ENCODE measurements at regions not wholly inside any gene's neighbourhood (a gene's known extent, or its start where the extent isn't known, plus 50 kb on each side); places are given as distances from the start of the nearest gene placed in this dataset.

DNA sequence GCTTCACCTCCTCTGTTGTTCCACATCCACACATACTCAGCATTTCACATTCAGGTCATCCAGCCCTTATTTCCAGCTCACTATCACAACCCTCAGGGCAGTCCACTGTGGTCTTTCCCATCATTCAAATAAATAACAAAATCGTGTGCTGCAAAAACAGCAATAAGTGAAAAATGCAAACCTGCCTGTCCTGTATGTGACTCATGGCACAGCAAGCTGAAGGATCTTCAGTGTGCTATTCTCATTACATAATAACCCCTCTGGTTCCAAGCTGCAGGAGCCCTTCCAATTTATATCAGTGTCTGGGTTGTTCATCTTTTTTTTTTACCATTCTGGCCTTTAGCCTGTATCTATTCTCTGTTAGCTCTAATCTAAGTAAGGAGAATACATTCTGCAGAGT is 185.3 kb upstream of the UBE2E2 start:
- 0% methylated on average over 1 of the region's 1 CpG for WGBS (ENCODE audit: missing lambda C conversion rate)
- ChIA-PET POLR2A (no interaction called here), CTCF (interaction anchor here (0.6 kb wide), 1 partner anchor 197 kb away, joined by 3 read pairs; no protein-coding TSS in a partner anchor)
- H3K9me3 ChIP-seq, result no peaks in the 10 kb centered on the region
- no peak overlapping the region for H3K4me3 ChIP-seq
- DNase-seq (ENCODE audit: low read depth in 1 of 2, low spot score in 1 of 2), result no peak
- TF ChIP-seq HOXA7 (CRISPR knock-in tag; IDR thresholded peaks at IDR 0.05) (no peak), SMC3 (IDR thresholded peaks at IDR 0.05) (no peak), POLR2A (IDR thresholded peaks at IDR 0.05; ENCODE audit: low read length) (no peak), RFX5 (IDR thresholded peaks at IDR 0.05) (no peak), GATA3 (IDR thresholded peaks at IDR 0.05; ENCODE audit: borderline replicate concordance) (no peak)
- 0 out of 6 replicates have a peak, but pooled peaks of 1 of the 2 experiments have one; percentile 13 for ATAC-seq
- H3K4me1 ChIP-seq, result no peaks in the 10 kb centered on the region
- FAIRE-seq, result no peak
- H3K4me2 ChIP-seq, result no peak overlapping the region
- no peak overlapping the region for H3K27ac ChIP-seq

DNA sequence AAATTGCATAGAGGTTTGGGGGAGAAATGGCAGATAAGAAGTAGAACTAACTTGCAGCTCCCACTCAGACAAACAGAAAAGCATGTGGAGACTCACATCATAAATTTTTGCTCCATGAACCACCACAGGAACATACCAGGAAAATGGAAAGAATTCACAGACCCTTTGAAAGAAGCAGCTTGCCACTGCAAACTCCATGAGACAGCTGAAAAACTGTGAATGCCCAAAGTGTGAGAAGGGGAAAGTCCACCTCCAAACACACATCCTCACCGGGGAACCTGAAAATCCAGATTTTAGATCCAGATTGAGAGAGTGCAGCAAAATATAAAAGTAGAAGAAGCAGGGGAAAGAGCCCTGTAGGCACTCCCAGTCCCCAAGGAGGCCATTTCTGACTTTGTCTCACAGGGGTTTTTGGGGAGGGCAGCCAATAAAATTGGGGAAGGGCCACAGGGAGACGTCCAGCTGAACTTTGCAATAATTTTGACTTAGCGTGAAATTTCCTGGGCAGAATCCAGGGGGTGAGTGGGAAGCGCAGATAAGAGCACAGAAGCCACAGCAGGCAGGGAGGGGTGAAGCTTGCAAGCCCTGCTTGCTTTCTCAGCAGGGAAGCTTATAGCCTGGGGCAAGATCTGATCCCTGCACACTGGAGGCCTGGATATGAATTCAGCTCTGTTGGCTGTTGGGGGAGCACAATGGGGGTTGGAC is 183.4 kb upstream of the UBE2E2 start:
- 42% methylated on average over 4 of the region's 4 CpGs for WGBS (ENCODE audit: missing lambda C conversion rate)
- no peak for ATAC-seq
- Histone ChIP-seq H3K9me3 (no peaks in the 10 kb centered on the region), H3K4me2 (no peak overlapping the region), H3K27ac (no peak overlapping the region), H3K4me1 (no peaks in the 10 kb centered on the region), H3K4me3 (no peak overlapping the region)
- POLR2A ChIA-PET, result no interaction called here
- no peak for FAIRE-seq
- DNase-seq (ENCODE audit: low read depth in 1 of 2, low spot score in 1 of 2), result no peak
- CTCF ChIA-PET, result no interaction called here
- TF ChIP-seq RFX5 (IDR thresholded peaks at IDR 0.05), result no peak

GRCh38 chr3:23028294-23028693 is 174.8 kb upstream of the UBE2E2 start:
- 3% methylated on average over 2 of the region's 2 CpGs for WGBS (ENCODE audit: missing lambda C conversion rate)
- no peak for DNase-seq (ENCODE audit: low read depth in 1 of 2, low spot score in 1 of 2)
- CTCF ChIA-PET, result no interaction called here

More at GRCh38 chr3:23028294-23028693, 174.8 kb upstream of the UBE2E2 start:
- no peak overlapping the region for H3K4me3 ChIP-seq
- no peak overlapping the region for H3K27ac ChIP-seq
- no peak for ATAC-seq
- TF ChIP-seq POLR2A (IDR thresholded peaks at IDR 0.05; ENCODE audit: low read length) (no peak), HOXB13 (CRISPR knock-in tag; IDR thresholded peaks at IDR 0.05; ENCODE audit: low read depth) (no peak), HDAC2 (IDR thresholded peaks at IDR 0.05) (no peak), ZC3H11A (IDR thresholded peaks at IDR 0.05) (no peak), EHMT2 (IDR thresholded peaks at IDR 0.05; ENCODE audit: low read depth) (no peak), NR3C1 (IDR thresholded peaks at IDR 0.05) (no peak), TFCP2L1 (CRISPR knock-in tag; IDR thresholded peaks at IDR 0.05) (no peak), ELK1 (IDR thresholded peaks at IDR 0.05; ENCODE audit: low read depth, low read length) (no peak), RCOR1 (IDR thresholded peaks at IDR 0.05; ENCODE audit: low read depth, low read length) (no peak), ESRRA (IDR thresholded peaks at IDR 0.05; ENCODE audit: borderline replicate concordance, low read length) (no peak), FOSB (CRISPR knock-in tag; IDR thresholded peaks at IDR 0.05) (no peak), CHD2 (IDR thresholded peaks at IDR 0.05; ENCODE audit: low read length, partially characterized antibody) (no peak), SREBF2 (IDR thresholded peaks at IDR 0.05) (no peak), RARB (CRISPR knock-in tag; IDR thresholded peaks at IDR 0.05) (no peak), EHF (CRISPR knock-in tag; IDR thresholded peaks at IDR 0.05) (no peak), ZNF302 (CRISPR knock-in tag; IDR thresholded peaks at IDR 0.05) (no peak), MAZ (IDR thresholded peaks at IDR 0.05; ENCODE audit: borderline replicate concordance, low read depth, low read length) (no peak)
- TF ChIP-seq, protein P1, sequence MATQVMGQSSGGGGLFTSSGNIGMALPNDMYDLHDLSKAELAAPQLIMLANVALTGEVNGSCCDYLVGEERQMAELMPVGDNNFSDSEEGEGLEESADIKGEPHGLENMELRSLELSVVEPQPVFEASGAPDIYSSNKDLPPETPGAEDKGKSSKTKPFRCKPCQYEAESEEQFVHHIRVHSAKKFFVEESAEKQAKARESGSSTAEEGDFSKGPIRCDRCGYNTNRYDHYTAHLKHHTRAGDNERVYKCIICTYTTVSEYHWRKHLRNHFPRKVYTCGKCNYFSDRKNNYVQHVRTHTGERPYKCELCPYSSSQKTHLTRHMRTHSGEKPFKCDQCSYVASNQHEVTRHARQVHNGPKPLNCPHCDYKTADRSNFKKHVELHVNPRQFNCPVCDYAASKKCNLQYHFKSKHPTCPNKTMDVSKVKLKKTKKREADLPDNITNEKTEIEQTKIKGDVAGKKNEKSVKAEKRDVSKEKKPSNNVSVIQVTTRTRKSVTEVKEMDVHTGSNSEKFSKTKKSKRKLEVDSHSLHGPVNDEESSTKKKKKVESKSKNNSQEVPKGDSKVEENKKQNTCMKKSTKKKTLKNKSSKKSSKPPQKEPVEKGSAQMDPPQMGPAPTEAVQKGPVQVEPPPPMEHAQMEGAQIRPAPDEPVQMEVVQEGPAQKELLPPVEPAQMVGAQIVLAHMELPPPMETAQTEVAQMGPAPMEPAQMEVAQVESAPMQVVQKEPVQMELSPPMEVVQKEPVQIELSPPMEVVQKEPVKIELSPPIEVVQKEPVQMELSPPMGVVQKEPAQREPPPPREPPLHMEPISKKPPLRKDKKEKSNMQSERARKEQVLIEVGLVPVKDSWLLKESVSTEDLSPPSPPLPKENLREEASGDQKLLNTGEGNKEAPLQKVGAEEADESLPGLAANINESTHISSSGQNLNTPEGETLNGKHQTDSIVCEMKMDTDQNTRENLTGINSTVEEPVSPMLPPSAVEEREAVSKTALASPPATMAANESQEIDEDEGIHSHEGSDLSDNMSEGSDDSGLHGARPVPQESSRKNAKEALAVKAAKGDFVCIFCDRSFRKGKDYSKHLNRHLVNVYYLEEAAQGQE (IDR thresholded peaks at IDR 0.05), result no peak
- TF ChIP-seq, protein P2, sequence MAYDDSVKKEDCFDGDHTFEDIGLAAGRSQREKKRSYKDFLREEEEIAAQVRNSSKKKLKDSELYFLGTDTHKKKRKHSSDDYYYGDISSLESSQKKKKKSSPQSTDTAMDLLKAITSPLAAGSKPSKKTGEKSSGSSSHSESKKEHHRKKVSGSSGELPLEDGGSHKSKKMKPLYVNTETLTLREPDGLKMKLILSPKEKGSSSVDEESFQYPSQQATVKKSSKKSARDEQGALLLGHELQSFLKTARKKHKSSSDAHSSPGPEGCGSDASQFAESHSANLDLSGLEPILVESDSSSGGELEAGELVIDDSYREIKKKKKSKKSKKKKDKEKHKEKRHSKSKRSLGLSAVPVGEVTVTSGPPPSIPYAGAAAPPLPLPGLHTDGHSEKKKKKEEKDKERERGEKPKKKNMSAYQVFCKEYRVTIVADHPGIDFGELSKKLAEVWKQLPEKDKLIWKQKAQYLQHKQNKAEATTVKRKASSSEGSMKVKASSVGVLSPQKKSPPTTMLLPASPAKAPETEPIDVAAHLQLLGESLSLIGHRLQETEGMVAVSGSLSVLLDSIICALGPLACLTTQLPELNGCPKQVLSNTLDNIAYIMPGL (CRISPR knock-in tag; IDR thresholded peaks at IDR 0.05; ENCODE audit: borderline replicate concordance), result no peak
- no peaks in the 10 kb centered on the region for H3K4me1 ChIP-seq
- H3K4me2 ChIP-seq, result no peak overlapping the region
- no peaks in the 10 kb centered on the region; the same call in 2 of the 3 replicates for H3K9me3 ChIP-seq
- no peak for FAIRE-seq
- POLR2A ChIA-PET, result no interaction called here
